ENCODE measurements at regions not wholly inside any gene's neighbourhood (a gene's known extent, or its start where the extent isn't known, plus 50 kb on each side); places are given as distances from the start of the nearest gene placed in this dataset.

- Histone ChIP-seq H3K9me3 (ENCODE audit: control insufficient read depth, insufficient read depth, low read depth, low read length) (no peaks in the 10 kb centered on the region), H3K4me3 (ENCODE audit: low read depth in 2 of 2, low read length in 2 of 2) (no peak overlapping the region), H3K36me3 (ENCODE audit: control insufficient read depth, insufficient read depth, low read length) (no peaks in the 10 kb centered on the region), H3K4me1 (ENCODE audit: control insufficient read depth, insufficient read depth, low read length) (no peaks in the 10 kb centered on the region), H3K27ac (ENCODE audit: low read length) (no peak overlapping the region), H3K27me3 (ENCODE audit: control insufficient read depth, insufficient read depth, low read length) (no peaks in the 10 kb centered on the region)
- TF ChIP-seq TCF7L2 (IDR thresholded peaks at IDR 0.05; ENCODE audit: low read depth, low read length) = no peak
- TF ChIP-seq, protein P1, sequence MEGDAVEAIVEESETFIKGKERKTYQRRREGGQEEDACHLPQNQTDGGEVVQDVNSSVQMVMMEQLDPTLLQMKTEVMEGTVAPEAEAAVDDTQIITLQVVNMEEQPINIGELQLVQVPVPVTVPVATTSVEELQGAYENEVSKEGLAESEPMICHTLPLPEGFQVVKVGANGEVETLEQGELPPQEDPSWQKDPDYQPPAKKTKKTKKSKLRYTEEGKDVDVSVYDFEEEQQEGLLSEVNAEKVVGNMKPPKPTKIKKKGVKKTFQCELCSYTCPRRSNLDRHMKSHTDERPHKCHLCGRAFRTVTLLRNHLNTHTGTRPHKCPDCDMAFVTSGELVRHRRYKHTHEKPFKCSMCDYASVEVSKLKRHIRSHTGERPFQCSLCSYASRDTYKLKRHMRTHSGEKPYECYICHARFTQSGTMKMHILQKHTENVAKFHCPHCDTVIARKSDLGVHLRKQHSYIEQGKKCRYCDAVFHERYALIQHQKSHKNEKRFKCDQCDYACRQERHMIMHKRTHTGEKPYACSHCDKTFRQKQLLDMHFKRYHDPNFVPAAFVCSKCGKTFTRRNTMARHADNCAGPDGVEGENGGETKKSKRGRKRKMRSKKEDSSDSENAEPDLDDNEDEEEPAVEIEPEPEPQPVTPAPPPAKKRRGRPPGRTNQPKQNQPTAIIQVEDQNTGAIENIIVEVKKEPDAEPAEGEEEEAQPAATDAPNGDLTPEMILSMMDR (IDR thresholded peaks at IDR 0.05) = no peak
- no peak for TF ChIP-seq SIN3A (IDR thresholded peaks at IDR 0.05; ENCODE audit: borderline replicate concordance, insufficient read depth, low read depth, low read length)
- TF ChIP-seq, protein P2, sequence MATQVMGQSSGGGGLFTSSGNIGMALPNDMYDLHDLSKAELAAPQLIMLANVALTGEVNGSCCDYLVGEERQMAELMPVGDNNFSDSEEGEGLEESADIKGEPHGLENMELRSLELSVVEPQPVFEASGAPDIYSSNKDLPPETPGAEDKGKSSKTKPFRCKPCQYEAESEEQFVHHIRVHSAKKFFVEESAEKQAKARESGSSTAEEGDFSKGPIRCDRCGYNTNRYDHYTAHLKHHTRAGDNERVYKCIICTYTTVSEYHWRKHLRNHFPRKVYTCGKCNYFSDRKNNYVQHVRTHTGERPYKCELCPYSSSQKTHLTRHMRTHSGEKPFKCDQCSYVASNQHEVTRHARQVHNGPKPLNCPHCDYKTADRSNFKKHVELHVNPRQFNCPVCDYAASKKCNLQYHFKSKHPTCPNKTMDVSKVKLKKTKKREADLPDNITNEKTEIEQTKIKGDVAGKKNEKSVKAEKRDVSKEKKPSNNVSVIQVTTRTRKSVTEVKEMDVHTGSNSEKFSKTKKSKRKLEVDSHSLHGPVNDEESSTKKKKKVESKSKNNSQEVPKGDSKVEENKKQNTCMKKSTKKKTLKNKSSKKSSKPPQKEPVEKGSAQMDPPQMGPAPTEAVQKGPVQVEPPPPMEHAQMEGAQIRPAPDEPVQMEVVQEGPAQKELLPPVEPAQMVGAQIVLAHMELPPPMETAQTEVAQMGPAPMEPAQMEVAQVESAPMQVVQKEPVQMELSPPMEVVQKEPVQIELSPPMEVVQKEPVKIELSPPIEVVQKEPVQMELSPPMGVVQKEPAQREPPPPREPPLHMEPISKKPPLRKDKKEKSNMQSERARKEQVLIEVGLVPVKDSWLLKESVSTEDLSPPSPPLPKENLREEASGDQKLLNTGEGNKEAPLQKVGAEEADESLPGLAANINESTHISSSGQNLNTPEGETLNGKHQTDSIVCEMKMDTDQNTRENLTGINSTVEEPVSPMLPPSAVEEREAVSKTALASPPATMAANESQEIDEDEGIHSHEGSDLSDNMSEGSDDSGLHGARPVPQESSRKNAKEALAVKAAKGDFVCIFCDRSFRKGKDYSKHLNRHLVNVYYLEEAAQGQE (IDR thresholded peaks at IDR 0.05; ENCODE audit: insufficient read depth in 1 of 2, low read depth in 2 of 2, low read length in 1 of 2) = no peak
- no peak for TF ChIP-seq POLR2AphosphoS5 (IDR thresholded peaks at IDR 0.05; ENCODE audit: low read depth, low read length)
- DNase-seq (ENCODE audit: low read depth, low spot score) = no peak
- intact Hi-C loops (cut with micrococcal nuclease; ENCODE audit: unreplicated experiment) (no loop called here), in situ Hi-C loops (cut with HindIII; ENCODE audit: low pct_unique_long_range_greater_than_20kb, low sequenced_read_pairs) (no loop called here)
- no peak for ATAC-seq
- ChIA-PET CTCF (interaction anchor here (0.9 kb wide), 1 partner anchor 443 kb away, joined by 4 read pairs; no protein-coding TSS in a partner anchor), POLR2A (no interaction called here)
- no TSS peak for BruUV-seq (replicated peaks)
Observed at GRCh38 chr16:86074651-86075487, 175.9 kb downstream of the IRF8 start.

- H3K27ac ChIP-seq (ENCODE audit: low read length) = no peak overlapping the region
- BruUV-seq (replicated peaks) = no TSS peak
- no peak for TF ChIP-seq SIN3A (IDR thresholded peaks at IDR 0.05; ENCODE audit: borderline replicate concordance, insufficient read depth, low read depth, low read length)
- no peaks in the 10 kb centered on the region for H3K27me3 ChIP-seq (ENCODE audit: control insufficient read depth, insufficient read depth, low read length)
- DNase-seq (ENCODE audit: low read depth, low spot score) (no peak), ATAC-seq (no peak)
- H3K4me1 ChIP-seq (ENCODE audit: control insufficient read depth, insufficient read depth, low read length) = no peaks in the 10 kb centered on the region
- POLR2A ChIA-PET = no interaction called here
- intact Hi-C loops (cut with micrococcal nuclease; ENCODE audit: unreplicated experiment) = no loop called here
- no peaks in the 10 kb centered on the region for H3K36me3 ChIP-seq (ENCODE audit: control insufficient read depth, insufficient read depth, low read length)
- H3K9me3 ChIP-seq (ENCODE audit: control insufficient read depth, insufficient read depth, low read depth, low read length) = no peaks in the 10 kb centered on the region
- CTCF ChIA-PET = interaction anchor here (0.9 kb wide), 1 partner anchor 443 kb away, joined by 4 read pairs; no protein-coding TSS in a partner anchor
- H3K4me3 ChIP-seq (ENCODE audit: low read depth in 2 of 2, low read length in 2 of 2) = no peak overlapping the region
- in situ Hi-C loops (cut with HindIII; ENCODE audit: low pct_unique_long_range_greater_than_20kb, low sequenced_read_pairs) = no loop called here
Observed at GRCh38 chr16:86075488-86075785, 176.5 kb downstream of the IRF8 start.

DNA sequence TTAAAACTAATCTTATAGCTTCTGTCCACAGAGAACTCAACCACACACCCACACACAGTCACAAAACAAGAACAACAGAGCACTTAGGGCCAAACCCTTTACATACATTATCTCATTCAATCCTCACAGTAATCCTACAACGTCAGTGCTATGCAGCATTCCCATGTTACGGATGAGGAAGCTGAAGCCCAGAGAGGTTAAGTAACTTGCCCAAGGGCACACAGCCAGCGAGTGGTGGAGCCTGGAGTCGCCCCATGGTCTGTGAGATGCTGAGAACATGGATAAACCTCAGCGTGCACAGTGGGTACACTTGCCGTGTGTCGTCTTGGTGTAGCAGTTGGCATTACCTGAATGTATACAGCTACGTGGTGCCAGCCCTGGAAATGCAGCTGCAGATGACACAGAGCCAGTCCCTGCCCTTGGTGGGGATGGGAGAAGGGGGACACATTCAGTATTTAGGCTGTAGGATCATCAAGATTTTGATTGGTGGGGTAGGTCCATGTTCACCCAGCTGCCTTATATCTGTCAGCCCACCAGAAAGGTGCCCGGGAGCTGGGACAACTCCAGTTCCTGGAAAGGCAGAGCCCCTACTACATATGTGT lies 177.0 kb downstream of the IRF8 start:
- intact Hi-C loops (cut with micrococcal nuclease; ENCODE audit: unreplicated experiment) = no loop called here
- ChIA-PET POLR2A (no interaction called here), CTCF (no interaction called here)
- Histone ChIP-seq H3K4me1 (ENCODE audit: control insufficient read depth, insufficient read depth, low read length) (no peaks in the 10 kb centered on the region), H3K36me3 (ENCODE audit: control insufficient read depth, insufficient read depth, low read length) (no peaks in the 10 kb centered on the region), H3K9me3 (ENCODE audit: control insufficient read depth, insufficient read depth, low read depth, low read length) (no peaks in the 10 kb centered on the region), H3K27ac (ENCODE audit: low read length) (no peak overlapping the region), H3K4me3 (ENCODE audit: low read depth in 2 of 2, low read length in 2 of 2) (no peak overlapping the region), H3K27me3 (ENCODE audit: control insufficient read depth, insufficient read depth, low read length) (no peaks in the 10 kb centered on the region)
- ATAC-seq = no peak
- no TSS peak for BruUV-seq (replicated peaks)
- TF ChIP-seq, protein P2 (IDR thresholded peaks at IDR 0.05; ENCODE audit: insufficient read depth in 1 of 2, low read depth in 2 of 2, low read length in 1 of 2) = no peak
- TF ChIP-seq TCF7L2 (IDR thresholded peaks at IDR 0.05; ENCODE audit: low read depth, low read length) = no peak
- TF ChIP-seq, protein P1 (IDR thresholded peaks at IDR 0.05) = no peak
- TF ChIP-seq POLR2AphosphoS5 (IDR thresholded peaks at IDR 0.05; ENCODE audit: low read depth, low read length) = no peak
- TF ChIP-seq SIN3A (IDR thresholded peaks at IDR 0.05; ENCODE audit: borderline replicate concordance, insufficient read depth, low read depth, low read length) = no peak
- DNase-seq (ENCODE audit: low read depth, low spot score) = no peak
- in situ Hi-C loops (cut with HindIII; ENCODE audit: low pct_unique_long_range_greater_than_20kb, low sequenced_read_pairs) = no loop called here

Measured in Panc1 (cell line).